ENCODE measurements at regions not wholly inside any gene's neighbourhood (a gene's known extent, or its start where the extent isn't known, plus 50 kb on each side); places are given as distances from the start of the nearest gene placed in this dataset.

DNA sequence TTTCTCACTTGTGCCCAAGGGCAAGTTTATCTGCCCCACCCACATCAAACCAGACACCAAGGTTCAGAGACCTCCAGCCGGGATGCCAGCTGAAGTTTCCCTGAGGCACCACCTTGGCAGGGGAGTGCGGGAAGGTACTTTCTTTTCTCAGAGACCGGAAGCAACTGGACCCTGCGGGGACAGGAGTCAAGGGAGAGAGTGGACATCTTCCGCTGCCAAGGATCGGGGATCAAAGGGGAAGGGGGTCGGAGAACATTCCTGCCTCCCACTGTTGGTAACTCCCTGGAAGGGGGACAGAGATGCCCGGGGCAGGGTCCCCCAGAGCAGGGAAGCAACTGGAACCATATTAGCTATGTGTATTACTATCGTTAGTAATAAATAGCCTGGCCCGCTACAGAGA is 161.8 kb downstream of the DICER1 start:
- DNase-seq (ENCODE audit: low read depth), result no peak

DNA sequence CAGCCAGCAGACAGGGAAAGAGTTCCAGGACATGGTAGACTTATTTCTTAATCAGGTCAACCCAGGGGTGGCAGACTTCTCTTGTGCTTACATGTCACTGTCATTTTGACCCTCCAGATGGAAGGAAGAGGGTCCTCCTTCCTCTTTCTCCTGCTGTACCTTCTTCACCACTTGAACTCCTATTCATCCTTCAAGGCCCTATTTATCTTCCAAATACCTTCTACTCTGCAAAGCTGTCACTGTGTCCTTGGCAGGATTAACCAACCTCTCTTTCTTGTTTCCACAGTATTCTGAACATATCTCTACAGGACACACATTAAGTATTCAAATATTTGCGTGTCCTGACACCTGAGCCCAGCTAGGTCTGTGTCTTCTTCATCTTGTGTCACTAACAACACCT is 163.1 kb downstream of the DICER1 start:
- DNase-seq (ENCODE audit: low read depth), result no peak

DNA sequence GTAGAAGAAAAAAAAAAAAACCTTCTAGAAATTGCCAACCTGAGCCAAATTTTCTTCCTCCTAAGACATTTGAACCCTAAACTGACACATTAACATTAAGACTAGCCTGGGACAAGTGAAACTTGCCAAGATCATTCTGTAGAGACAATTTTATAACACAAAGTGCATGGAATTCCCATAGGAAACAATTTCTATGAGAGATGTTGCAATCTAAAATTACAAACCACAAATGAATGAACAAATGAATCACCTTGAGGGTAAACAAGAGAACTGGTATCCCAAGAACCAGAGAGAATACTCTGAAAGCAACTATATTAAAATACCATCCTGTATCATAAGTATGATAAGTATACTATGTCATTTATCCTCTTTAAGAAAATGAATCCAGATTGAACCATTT is 165.3 kb downstream of the DICER1 start:
- no peak for DNase-seq (ENCODE audit: low read depth)

DNA sequence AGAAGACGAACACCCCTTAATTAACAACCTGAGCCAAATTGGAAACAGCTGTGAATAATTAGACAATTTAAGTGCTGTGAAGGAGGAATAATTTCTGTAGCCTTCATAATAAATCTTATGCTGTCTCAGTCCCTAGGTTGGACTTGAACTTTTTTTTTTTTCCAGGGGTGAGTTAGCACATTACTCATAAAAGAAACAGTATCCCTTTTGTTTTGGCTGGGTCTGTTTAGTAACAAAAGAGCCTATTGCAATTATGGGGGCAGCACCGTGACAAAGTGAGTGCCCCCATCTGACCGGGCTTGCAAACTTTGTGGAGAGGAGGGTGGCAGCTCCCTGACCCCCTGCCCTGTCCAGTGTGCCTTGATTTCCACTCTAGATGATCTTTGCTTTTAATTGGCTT is 167.4 kb downstream of the DICER1 start:
- DNase-seq (ENCODE audit: low read depth), result no peak

DNA sequence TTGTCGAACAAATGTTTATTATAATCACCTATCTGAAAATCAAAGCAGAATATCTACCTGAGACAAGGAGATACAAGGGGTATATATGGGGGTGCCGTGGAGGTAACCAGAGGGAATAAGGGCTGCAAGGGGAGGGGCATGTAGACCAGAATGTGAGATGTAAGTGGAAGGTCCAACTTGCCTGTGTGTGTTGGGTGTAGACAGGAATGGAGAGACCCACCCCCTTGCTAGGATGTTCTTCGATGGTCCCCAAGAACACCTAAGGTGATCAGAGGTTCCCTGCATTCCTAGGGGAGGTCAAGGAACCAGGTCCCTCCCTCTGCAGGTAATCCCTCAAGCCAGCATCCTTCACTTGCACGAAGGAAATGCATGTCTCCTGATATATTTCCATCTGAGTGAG is 167.9 kb downstream of the DICER1 start:
- no peak for DNase-seq (ENCODE audit: low read depth)

DNA sequence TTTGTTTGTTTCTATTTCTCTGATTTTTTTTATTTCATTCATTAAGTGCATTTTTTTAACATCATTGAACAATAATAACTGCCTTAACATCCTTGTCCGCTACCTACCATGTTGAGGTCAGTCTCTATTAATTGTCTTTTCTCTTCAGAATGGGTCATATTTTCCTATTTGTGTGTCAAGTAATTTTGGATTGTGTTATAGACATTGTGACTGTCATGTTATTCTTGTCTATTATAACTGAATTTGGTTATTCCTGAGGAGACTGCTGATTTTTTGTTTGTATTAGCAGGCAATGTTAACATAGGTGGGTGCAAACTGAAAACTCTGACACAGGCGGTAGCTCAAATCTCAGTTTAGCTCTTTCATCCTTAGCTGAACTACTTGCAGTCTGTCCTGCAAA is 169.9 kb downstream of the DICER1 start:
- no peak for DNase-seq (ENCODE audit: low read depth)

DNA sequence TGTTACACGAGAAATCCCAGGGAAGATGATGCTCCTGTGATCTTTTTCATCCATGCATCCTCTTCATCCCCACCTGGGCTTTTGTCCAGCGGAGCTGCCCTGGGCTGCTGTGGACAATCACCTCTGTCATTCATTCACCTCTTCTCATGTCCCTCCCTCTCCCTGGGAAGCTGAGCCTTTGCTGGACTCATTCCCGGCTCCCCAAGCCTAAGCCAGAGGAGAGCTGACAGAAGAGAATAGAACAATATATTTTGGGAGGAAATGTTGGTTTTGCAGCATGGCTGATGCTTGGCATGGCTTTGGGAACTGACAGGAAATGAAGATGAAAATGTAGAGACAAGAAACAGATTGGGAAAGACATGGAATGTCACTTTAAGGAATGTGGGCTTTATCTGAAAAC is 177.4 kb downstream of the DICER1 start:
- no peak for DNase-seq (ENCODE audit: low read depth)

DNA sequence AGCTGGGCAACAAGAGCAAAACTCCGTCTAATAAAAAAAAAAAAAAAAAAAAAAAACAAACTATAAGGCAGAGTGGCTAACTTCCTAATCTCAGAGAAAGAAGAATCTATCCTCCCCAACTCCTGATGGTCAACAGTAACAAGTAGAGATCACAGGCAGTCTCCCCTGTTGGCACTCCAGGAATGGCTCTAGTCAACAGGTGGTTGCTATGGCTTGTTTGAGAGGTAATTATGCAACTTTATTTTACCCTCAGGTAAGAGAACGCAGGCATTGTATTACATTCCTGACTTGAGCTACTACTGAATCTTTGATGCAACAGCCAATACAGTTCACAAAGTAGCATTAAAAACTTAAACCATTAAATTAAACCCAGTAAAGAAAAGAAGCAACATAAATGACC is 180.3 kb downstream of the DICER1 start:
- no peak for DNase-seq (ENCODE audit: low read depth)

DNA sequence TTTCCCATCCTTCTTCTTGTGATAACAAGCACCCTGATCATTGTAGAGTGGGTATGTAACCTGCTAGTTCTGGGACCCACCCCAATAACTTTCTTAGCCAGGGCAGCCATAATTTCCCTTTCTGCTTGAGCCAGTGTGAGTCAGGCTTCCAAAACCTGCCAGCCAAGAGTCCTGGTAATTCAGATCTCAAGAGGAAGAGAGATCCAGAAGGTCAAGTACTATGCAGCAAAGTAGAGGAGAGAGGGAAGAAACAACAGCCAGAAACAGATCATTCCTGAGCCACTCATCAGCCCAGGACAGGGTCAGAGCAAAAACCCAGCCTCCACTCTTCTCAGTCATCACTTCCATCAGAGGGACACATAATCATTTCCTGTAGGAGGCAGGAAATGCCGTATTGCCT is 182.0 kb downstream of the DICER1 start:
- DNase-seq (ENCODE audit: low read depth), result no peak

DNA sequence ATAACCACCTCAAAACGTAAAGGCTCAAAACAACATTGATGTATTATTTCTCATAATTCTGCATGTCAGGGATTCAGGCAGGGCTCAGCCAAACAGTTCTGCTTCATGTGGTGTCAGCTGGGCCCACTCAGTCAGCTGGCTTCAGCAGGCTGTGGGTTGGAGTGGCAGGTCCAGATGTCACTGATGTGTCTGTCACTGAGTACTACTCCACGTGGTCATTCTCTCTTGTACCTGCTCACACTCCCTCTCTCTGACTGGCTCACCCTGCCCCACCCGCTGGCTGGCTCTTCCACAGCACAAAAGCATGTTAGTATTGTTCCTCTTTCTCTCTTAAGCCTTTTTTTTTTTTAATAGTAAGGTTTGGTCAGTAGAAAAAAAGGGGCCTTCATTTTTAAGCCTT is 182.4 kb downstream of the DICER1 start:
- no peak for DNase-seq (ENCODE audit: low read depth)

DNA sequence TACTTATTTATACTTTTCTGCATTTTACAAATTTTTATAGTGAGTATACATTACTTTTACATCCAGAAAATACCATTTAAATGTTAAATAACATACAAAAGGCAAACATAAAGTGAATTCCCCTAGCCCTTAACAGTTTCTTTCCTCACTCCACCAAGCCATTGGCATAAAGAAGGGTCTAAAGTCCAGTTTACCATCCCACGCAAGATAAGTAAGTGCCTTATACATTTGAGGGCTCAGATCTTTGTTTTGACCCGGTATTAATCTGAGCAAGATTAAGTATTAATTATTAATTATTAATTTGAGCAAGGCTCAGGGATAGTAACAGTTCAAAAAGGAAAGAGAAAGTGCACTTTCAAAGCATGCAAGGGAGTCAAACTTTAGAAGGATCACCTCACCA is 182.9 kb downstream of the DICER1 start:
- no peak for DNase-seq (ENCODE audit: low read depth)

DNA sequence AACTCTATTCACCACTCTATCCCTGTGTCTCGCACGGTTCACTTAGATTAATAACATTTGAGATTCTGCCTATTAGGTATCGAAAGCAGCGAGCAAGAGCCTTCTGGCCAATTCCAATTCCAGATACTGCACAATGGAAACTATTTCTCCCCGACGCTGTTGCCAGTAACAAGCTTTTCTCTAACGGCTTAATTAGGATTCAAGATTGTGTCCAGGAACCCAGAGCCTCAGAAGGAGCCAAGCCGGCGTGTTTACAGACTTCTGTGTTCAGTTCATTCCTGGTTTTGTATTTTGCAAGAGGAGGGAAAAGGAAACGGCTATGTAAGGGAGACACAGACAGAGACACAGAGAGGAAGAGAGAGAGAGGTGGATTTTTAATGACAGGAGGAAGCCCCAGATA is 185.6 kb downstream of the DICER1 start:
- DNase-seq (ENCODE audit: low read depth), result no peak

DNA sequence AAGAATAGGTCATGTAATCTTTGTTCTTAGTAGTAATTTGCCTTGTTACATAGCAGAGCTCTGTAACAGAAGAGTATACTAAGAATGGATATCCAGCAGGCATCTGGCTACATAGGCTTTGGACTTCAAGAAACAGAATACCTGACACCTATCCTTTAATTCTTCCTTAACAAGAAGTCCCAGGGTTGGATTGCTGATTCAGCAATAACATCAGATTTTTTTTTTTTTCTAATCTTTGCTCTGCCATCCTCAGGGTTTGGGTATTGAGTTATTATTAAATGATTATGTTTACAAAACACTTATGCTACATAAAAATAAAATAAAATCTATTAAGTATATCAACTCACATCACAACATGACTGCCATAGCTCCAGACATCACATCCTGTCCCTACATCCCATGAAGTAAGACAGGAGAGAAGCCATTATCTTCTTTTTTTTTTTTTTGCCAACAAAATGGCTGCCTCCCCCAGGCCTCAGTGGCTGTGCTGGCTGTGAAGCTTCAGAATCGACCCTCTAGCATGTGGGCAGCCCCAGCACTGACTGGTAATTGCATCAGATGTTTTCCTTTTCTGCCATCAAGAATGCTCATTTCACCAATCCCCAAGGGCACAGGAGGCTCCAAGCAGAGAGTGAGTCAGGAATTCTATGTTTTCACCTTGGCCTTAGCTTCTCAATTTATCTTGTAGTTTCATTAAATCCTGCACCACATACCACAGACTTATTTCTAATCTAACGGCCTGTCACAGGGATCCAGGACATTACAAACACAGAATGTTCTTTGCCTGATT is 186.2 kb downstream of the DICER1 start:
- DNase-seq (ENCODE audit: low read depth), result no peak

DNA sequence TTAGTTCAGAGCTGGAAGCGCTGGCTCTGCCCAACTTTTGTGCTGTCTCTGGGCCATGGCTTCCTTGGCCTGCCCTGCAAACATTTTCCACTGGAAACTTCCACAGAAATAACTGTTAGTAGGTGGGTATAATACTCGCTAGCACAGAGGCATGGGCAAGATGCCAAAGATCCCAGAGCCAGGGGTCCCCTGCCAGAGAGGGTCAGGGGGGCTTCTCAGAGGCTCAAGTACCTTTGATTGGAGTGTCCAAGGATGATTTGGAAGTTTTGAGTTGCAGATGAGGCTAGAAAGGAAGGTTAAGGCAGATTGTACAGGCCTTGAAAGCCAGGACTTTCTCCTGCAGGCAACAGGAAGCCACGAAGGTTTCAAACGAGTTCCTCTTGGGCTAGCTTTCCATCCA is 187.6 kb downstream of the DICER1 start:
- no peak for DNase-seq (ENCODE audit: low read depth)

DNA sequence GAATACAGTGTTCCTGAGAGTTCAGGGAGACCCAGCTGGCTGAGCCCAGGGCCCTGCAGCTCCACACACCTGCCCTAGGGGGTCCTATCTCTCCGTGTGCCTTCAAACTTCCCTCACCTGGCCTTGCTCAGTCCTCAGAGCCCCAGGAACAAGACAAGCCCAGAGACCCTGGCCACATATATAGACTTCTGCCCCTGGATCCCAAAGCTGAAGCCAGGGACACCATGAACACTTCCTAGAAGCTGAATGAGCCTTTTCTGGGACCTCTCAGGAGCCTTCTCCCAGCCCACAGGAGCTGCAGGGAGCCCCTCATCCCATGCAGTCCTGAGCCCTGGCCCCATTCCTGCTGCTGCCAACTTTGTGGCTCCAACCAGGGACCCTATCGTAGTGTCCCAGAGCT is 190.5 kb downstream of the DICER1 start:
- no peak for DNase-seq (ENCODE audit: low read depth)

DNA sequence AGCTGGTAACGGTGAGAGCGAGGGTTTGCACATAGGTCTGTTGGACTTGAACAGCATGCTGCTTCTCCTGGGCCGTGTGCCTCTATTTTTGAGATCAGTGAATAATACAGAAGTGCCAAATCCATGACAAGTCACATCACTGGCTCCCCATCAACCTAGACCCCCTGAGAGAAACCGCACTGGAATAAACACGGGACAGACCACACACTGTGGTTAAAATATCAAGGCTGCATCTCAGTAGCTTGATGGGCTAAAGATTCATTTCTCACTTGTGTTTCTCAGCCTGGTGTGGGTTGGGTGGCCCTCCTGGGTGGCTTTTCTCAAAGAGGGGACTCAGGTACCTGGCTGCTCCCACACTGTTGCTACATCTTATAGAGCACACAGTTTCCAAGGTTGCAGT is 191.0 kb downstream of the DICER1 start:
- DNase-seq (ENCODE audit: low read depth), result no peak

DNA sequence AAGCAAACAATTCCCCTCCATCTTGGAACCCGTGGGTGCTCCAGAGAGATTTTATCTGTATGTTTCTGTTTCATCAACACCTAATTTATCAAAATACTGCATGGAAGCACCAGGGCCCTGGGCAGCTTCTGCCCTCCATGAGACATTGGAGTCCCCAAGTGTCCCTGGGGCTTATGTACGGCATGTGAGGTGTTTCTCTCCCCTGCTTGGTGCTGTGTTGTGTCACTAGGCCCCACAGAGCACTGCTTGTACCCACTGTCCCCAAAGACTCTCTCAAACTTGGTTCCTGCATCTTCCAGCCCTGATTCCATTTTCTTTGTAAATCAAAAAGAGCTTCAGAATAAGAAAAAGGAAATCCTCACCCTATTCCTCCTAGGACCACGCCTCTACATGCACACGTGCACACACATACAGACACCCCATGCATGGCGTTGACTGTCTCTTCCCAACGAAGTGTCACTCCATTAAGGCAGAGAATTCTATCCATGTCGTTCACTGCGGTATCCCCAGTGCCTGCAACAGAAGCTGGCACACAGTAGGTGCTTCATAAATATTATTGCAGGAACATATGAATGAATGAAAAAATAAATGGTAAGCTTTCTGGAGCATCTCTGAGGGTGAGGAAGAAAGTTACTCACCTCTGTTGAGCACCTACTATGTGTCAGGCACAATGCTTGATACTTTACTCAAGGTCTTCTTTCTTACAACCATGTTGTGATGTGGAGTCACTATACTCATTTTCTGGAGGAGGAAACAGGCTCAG is 191.6 kb downstream of the DICER1 start:
- no peak for DNase-seq (ENCODE audit: low read depth)

DNA sequence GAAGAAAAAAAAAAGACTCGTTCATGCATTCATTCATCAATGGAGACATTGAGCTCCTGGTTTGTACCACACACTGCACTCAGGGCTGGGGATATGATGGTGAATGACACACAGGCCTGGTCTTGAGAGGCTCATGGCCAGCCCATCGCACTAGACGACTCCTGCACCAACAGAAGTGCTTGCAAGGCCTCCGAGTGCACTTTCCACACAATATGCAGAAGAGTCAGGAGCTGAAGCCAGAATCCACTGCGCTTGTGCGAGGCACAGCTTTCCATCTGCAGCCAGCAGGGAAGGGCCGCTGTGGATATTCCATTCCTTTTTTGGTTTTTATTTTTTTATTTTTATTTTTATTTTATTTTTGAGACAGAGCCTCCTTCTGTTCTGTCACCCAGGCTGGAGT is 192.4 kb downstream of the DICER1 start:
- DNase-seq (ENCODE audit: low read depth), result no peak

DNA sequence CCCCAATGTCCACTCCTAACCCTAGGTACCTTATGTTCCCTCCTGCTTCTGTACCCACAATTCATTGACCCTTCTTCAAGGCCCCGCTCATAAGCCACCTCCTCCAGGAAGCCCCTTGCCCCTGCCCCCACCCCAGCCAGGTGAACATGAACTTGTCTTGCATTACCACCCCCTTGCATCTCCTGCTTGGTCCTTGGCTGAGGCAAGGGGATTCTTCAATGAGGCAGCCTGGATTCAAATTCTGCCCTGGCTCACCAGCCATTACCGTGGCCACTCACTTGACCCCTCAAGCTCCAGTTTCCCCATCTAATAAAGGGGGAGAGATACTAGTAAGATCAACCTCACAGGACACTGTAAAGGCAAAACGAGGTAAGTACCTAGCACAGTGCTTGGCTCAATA is 193.1 kb downstream of the DICER1 start:
- no peak for DNase-seq (ENCODE audit: low read depth)

DNA sequence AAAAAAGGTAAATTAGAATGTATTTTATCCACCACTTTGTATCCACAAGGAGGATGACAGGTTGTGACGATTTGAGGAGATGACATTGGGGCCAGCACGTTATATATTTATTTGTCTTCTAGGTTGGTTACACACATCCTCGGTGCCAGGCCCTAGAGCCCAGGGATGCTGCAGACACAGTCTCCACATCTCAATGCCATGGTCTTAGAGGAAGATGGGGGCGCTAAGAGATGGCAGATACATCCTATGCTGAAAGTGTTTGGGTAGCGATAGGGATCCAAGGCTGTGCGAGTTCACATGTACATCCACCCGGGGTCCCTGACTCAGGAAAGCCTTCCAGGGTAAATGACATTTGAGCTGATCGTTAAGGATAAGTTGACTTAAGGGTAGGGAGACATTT is 193.1 kb upstream of the GSC start:
- no peak for DNase-seq (ENCODE audit: low read depth)

DNA sequence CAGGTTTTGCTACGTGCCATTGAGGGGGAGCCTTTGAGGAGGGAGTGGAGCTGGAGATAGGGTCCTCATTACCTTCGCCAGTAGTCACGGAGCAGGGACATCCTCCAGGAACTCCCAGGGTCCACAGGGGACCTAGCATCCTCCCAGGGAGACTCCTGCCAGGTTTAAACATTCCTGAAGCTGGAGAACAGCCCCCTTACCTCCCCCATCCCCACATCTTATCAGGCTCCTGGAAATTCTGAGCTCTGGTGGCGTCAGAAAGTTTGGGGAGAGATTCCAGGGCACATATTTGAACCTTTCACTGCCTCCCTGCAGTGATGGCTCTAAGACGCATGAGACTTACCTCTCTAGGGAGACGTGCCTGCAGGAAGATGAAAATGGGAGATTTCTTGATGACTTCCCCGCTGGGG is 192.3 kb upstream of the GSC start:
- no peak for DNase-seq (ENCODE audit: low read depth)

DNA sequence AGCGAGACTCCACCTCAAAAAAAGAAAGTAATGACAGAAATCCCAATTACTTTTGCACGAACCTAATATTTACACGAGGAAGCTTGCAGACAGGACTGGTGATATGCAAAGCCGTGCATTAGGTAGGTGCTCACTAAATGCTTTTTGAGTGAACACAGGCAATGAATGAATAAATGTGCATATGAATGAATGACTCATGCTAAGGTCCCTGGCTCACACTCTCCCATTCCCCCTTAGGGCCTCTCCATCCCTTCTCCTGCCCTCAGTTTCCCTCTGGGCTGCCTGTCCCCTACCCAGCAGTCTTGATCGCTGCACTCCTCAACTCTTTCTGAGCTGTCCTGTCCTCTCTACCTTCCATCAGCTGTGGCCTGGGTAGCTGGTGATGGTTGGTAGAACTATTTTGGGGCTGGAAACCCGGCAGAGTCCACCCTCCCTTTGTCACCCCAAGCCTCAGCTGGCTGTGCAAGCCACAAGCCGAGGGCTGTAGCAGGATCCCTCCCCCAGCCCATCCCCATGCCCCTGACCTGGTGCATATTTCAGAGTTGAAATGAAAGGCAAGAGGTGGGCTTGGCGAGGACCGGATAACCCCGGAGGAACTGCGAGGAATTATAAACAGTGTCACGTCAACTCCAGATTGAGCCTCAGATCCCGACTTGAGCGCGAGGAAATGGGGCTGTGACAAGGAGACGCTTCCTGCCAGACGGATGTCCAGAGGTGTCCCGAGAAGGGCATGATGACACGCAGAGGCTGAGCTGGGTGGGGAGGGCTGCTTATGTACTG is 191.7 kb upstream of the GSC start:
- no peak for DNase-seq (ENCODE audit: low read depth)

Data from activated T-cell treated with anti-CD3 and anti-CD28 coated beads for 1 hour (primary cell).